COR-L47 (cell line): ENCODE measurements at regions not wholly inside any gene's neighbourhood (a gene's known extent, or its start where the extent isn't known, plus 50 kb on each side); places are given as distances from the start of the nearest gene placed in this dataset.
"Not testable (repeated sequence)": the region's sequence is repeated elsewhere in the genome, so short reads cannot be mapped to it uniquely, and the experiment has no call there.

Source experiments
- DNase-seq: peaks from one replicate; lab custom pipeline; 2025; lab: John Stamatoyannopoulos, UW

- no peak for DNase-seq
Observed at GRCh38 chrX:43225626-43226328, 430.3 kb upstream of the MAOA start.

- DNase-seq = no peak
Observed at GRCh38 chrX:43238461-43238945, 417.6 kb upstream of the MAOA start.

- no peak for DNase-seq
Observed at GRCh38 chrX:43239356-43239755, 416.7 kb upstream of the MAOA start.

- DNase-seq = no peak
Observed at GRCh38 chrX:43255596-43255995, 400.5 kb upstream of the MAOA start.

GRCh38 chrX:43266487-43266886 lies 389.6 kb upstream of the MAOA start:
- DNase-seq = no peak

GRCh38 chrX:43267652-43268051 lies 388.4 kb upstream of the MAOA start:
- DNase-seq = no peak

GRCh38 chrX:43269201-43269600 lies 386.9 kb upstream of the MAOA start:
- no peak for DNase-seq

GRCh38 chrX:43277879-43278278 lies 378.2 kb upstream of the MAOA start:
- DNase-seq = no peak

GRCh38 chrX:43278440-43278839 lies 377.7 kb upstream of the MAOA start:
- DNase-seq = no peak

- DNase-seq = no peak
Observed at GRCh38 chrX:43279341-43279808, 376.7 kb upstream of the MAOA start.

- DNase-seq = no peak
Observed at GRCh38 chrX:43283187-43283586, 372.9 kb upstream of the MAOA start.

- DNase-seq = not testable (repeated sequence)
Observed at GRCh38 chrX:43311625-43312024, 344.5 kb upstream of the MAOA start.

GRCh38 chrX:43313035-43313434 lies 343.1 kb upstream of the MAOA start:
- no peak for DNase-seq

- no peak for DNase-seq
Observed at GRCh38 chrX:43314525-43314924, 341.6 kb upstream of the MAOA start.

GRCh38 chrX:43315622-43316021 lies 340.5 kb upstream of the MAOA start:
- no peak for DNase-seq

GRCh38 chrX:43316146-43316545 lies 340.0 kb upstream of the MAOA start:
- DNase-seq = no peak

GRCh38 chrX:43317378-43317777 lies 338.7 kb upstream of the MAOA start:
- no peak for DNase-seq

GRCh38 chrX:43328358-43328946 lies 327.6 kb upstream of the MAOA start:
- DNase-seq = no peak

GRCh38 chrX:43333543-43333942 lies 322.6 kb upstream of the MAOA start:
- DNase-seq = peak; percentile 1

- DNase-seq = no peak
Observed at GRCh38 chrX:43345166-43345565, 310.9 kb upstream of the MAOA start.

GRCh38 chrX:43349363-43349762 lies 306.7 kb upstream of the MAOA start:
- no peak for DNase-seq

- no peak for DNase-seq
Observed at GRCh38 chrX:43350935-43351334, 305.2 kb upstream of the MAOA start.

- DNase-seq = no peak
Observed at GRCh38 chrX:43357741-43358140, 298.4 kb upstream of the MAOA start.

- DNase-seq = no peak
Observed at GRCh38 chrX:43373032-43373431, 283.1 kb upstream of the MAOA start.
